Activated CD8-positive, alpha-beta T cell treated with anti-CD3 and anti-CD28 coated beads for 36 hours (primary cell): ENCODE measurements at regions not wholly inside any gene's neighbourhood (a gene's known extent, or its start where the extent isn't known, plus 50 kb on each side); places are given as distances from the start of the nearest gene placed in this dataset.
A peak's percentile ranks its signal among the peaks of the same experiment; 100 is the strongest.

ENCODE experiments used
- ATAC-seq: fragments of 200-7000 bp; cut with Tn5 transposase; one replicate; pipeline ENCODE4 v1.10.0; 2021; ENCODE audit warnings: mild to moderate bottlenecking, moderate library complexity
- CTCF ChIA-PET: fragments of 350-600 bp; sonication (Branson Sonifier 250); formaldehyde crosslinking; loops from one replicate; lab custom pipeline; 2021; ENCODE audit warnings: antibody characterized with exemption; lab: Charles Lee
- POLR2A ChIA-PET: fragments of 350-600 bp; sonication (Branson Sonifier 250); formaldehyde crosslinking; loops from one replicate; lab custom pipeline; 2021; ENCODE audit warnings: antibody characterized with exemption; lab: Charles Lee
- DNase-seq: peaks from one replicate; pipeline ENCODE4 v3.0.0-alpha.2; 2020
- H3K27ac Mint-ChIP-seq: one replicate; pipeline ENCODE4 v1.8.0; 2021; ENCODE audit warnings: mild to moderate bottlenecking, mixed read lengths
- H3K27me3 Mint-ChIP-seq: one replicate; pipeline ENCODE4 v1.8.0; 2021; ENCODE audit warnings: mixed read lengths
- H3K36me3 Mint-ChIP-seq: one replicate; pipeline ENCODE4 v1.8.0; 2021; ENCODE audit warnings: low read depth, mixed read lengths
- H3K4me1 Mint-ChIP-seq: one replicate; pipeline ENCODE4 v1.8.0; 2021; ENCODE audit warnings: low read depth, mixed read lengths
- H3K4me3 Mint-ChIP-seq: one replicate; pipeline ENCODE4 v1.8.0; 2021; ENCODE audit warnings: mild to moderate bottlenecking, moderate library complexity, mixed read lengths
- H3K9me3 Mint-ChIP-seq: one replicate; pipeline ENCODE4 v1.8.0; 2021; ENCODE audit warnings: mixed read lengths
- intact Hi-C: fragments of 100-400 bp; cut with micrococcal nuclease; formaldehyde crosslinking; loops from one replicate; pipeline ENCODE4 v1.10.0; 2022
- TF ChIP-seq, protein P1 (sequence below): fragments of 200-600 bp; IDR thresholded peaks from one replicate; pipeline ENCODE4 v1.8.0; 2022; ENCODE audit warnings: antibody characterized with exemption, mild to moderate bottlenecking

DNA sequence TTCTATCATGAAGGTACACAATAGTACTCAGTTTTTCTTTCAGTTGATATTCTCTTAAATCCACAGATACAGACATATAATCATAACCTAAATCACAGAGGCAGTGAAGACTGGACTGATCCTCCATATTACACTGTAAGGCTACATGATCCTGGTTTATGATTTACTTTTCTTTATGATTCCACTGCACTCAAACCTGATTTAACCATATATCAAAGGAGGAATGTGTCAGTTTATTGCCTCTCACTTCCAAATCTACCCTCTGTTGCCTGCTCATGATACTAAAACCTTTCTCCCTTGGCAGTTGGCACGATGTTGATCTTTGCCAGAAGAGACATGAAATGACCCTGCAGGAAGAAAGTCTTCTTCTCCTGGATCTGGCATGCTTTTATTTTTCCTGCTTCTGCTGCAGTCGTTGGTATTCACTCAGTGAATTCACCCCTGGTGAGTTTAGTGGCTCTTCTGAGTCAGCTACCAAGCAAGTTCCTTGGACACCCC is 426.4 kb downstream of the MBD2 start:
- no peak for DNase-seq
- peaks cover 2% of the 10 kb centered on the region for H3K9me3 Mint-ChIP-seq
- TF ChIP-seq, protein P1, sequence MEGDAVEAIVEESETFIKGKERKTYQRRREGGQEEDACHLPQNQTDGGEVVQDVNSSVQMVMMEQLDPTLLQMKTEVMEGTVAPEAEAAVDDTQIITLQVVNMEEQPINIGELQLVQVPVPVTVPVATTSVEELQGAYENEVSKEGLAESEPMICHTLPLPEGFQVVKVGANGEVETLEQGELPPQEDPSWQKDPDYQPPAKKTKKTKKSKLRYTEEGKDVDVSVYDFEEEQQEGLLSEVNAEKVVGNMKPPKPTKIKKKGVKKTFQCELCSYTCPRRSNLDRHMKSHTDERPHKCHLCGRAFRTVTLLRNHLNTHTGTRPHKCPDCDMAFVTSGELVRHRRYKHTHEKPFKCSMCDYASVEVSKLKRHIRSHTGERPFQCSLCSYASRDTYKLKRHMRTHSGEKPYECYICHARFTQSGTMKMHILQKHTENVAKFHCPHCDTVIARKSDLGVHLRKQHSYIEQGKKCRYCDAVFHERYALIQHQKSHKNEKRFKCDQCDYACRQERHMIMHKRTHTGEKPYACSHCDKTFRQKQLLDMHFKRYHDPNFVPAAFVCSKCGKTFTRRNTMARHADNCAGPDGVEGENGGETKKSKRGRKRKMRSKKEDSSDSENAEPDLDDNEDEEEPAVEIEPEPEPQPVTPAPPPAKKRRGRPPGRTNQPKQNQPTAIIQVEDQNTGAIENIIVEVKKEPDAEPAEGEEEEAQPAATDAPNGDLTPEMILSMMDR, result no peak
- no peak overlapping the region for H3K27ac Mint-ChIP-seq
- no peaks in the 10 kb centered on the region for H3K4me1 Mint-ChIP-seq
- no peak for ATAC-seq
- no peaks in the 10 kb centered on the region for H3K27me3 Mint-ChIP-seq
- intact Hi-C loops, result no loop called here
- no peaks in the 10 kb centered on the region for H3K36me3 Mint-ChIP-seq
- no peak overlapping the region for H3K4me3 Mint-ChIP-seq
- ChIA-PET CTCF (no interaction called here), POLR2A (no interaction called here)

- intact Hi-C loops, result no loop called here
- peak; percentile 49 for ATAC-seq
- Mint-ChIP-seq H3K4me1 (no peaks in the 10 kb centered on the region), H3K27ac (peak overlapping the region; percentile 21), H3K4me3 (no peak overlapping the region), H3K36me3 (no peaks in the 10 kb centered on the region), H3K9me3 (peaks cover 2% of the 10 kb centered on the region), H3K27me3 (no peaks in the 10 kb centered on the region)
- TF ChIP-seq, protein P1, result no peak
- peak; percentile 8 for DNase-seq
- ChIA-PET POLR2A (interaction anchor here (0.5 kb wide), 1 partner anchor 289 kb away, joined by 3 read pairs; no protein-coding TSS in a partner anchor), CTCF (interaction anchor here (0.7 kb wide), 1 partner anchor 12 kb away, joined by 3 read pairs; no protein-coding TSS in a partner anchor)
These were observed 428.3 kb downstream of the MBD2 start for GRCh38 chr18:53796040-53796729.

- H3K4me1 Mint-ChIP-seq, result no peaks in the 10 kb centered on the region
- no peak for ATAC-seq
- no peak overlapping the region for H3K4me3 Mint-ChIP-seq
- no peaks in the 10 kb centered on the region for H3K27me3 Mint-ChIP-seq
- no peaks in the 10 kb centered on the region for H3K9me3 Mint-ChIP-seq
- ChIA-PET CTCF (interaction anchor here (0.7 kb wide), 1 partner anchor 12 kb away, joined by 3 read pairs; no protein-coding TSS in a partner anchor), POLR2A (no interaction called here)
- H3K27ac Mint-ChIP-seq, result no peak overlapping the region
- TF ChIP-seq, protein P1, result no peak
- intact Hi-C loops, result no loop called here
- no peak for DNase-seq
- no peaks in the 10 kb centered on the region for H3K36me3 Mint-ChIP-seq
These were observed 428.9 kb downstream of the MBD2 start for GRCh38 chr18:53795610-53796009.

- ChIA-PET CTCF (no interaction called here), POLR2A (no interaction called here)
- intact Hi-C loops, result no loop called here
- no peaks in the 10 kb centered on the region for H3K9me3 Mint-ChIP-seq
- DNase-seq (no peak), ATAC-seq (no peak)
- TF ChIP-seq, protein P1, result no peak
- no peaks in the 10 kb centered on the region for H3K27me3 Mint-ChIP-seq
- no peaks in the 10 kb centered on the region for H3K36me3 Mint-ChIP-seq
- H3K4me1 Mint-ChIP-seq, result no peaks in the 10 kb centered on the region
- no peak overlapping the region for H3K4me3 Mint-ChIP-seq
- no peak overlapping the region for H3K27ac Mint-ChIP-seq
These were observed 429.4 kb downstream of the MBD2 start for GRCh38 chr18:53795061-53795460.

- no peak for ATAC-seq
- TF ChIP-seq, protein P1, result no peak
- no peak for DNase-seq
- ChIA-PET POLR2A (no interaction called here), CTCF (no interaction called here)
- Mint-ChIP-seq H3K4me1 (no peaks in the 10 kb centered on the region), H3K4me3 (no peak overlapping the region), H3K27ac (no peak overlapping the region), H3K9me3 (peaks cover 2% of the 10 kb centered on the region), H3K27me3 (no peaks in the 10 kb centered on the region), H3K36me3 (no peaks in the 10 kb centered on the region)
- intact Hi-C loops, result no loop called here
These were observed 431.7 kb downstream of the MBD2 start for GRCh38 chr18:53792762-53793161.
